Liver (tissue), 8 donors: ENCODE measurements at regions not wholly inside any gene's neighbourhood (a gene's known extent, or its start where the extent isn't known, plus 50 kb on each side); places are given as distances from the start of the nearest gene placed in this dataset.

ENCODE experiments used
- DNase-seq: peaks from one replicate; pipeline ENCODE4 v3.0.0-alpha.2; 2017; ENCODE audit warnings: low spot score
- H3K27ac ChIP-seq, 2 donors: one replicate each; pipeline ENCODE4 v1.7.0; 2013; ENCODE audit warnings: inconsistent platforms in 2 of 2, low read length in 2 of 2, control low read depth in 1 of 2, low read depth in 1 of 2, mild to moderate bottlenecking in 1 of 2
- H3K27me3 ChIP-seq, 4 donors: one replicate each; pipeline versions ENCODE4 v1.6.1 to v1.7.0; 2013; ENCODE audit warnings: low read length in 3 of 4, inconsistent platforms in 1 of 4, mild to moderate bottlenecking in 1 of 4, moderate library complexity in 1 of 4; ENCODE audit not compliant: control insufficient read depth in 4 of 4, insufficient read depth in 4 of 4
- H3K36me3 ChIP-seq, 4 donors: one replicate each; pipeline versions ENCODE4 v1.6.1 to v1.7.0; 2013; ENCODE audit warnings: low read length in 3 of 4, mild to moderate bottlenecking in 3 of 4, low read depth in 1 of 4, moderate library complexity in 1 of 4; ENCODE audit not compliant: control insufficient read depth in 4 of 4, insufficient read depth in 3 of 4
- H3K4me1 ChIP-seq, 4 donors: one replicate each; pipeline versions ENCODE4 v1.6.1 to v1.7.0; 2013; ENCODE audit warnings: low read length in 3 of 4, mild to moderate bottlenecking in 3 of 4, moderate library complexity in 1 of 4; ENCODE audit not compliant: control insufficient read depth in 4 of 4, insufficient read depth in 4 of 4
- H3K4me3 ChIP-seq, 3 donors: one replicate each; pipeline versions ENCODE4 v1.6.1 to v1.7.0; 2013; ENCODE audit warnings: low read length in 3 of 3, control low read depth in 1 of 3, low read depth in 1 of 3, mild to moderate bottlenecking in 1 of 3
- H3K9ac ChIP-seq, 2 donors: one replicate each; pipeline ENCODE4 v1.7.0; 2013; ENCODE audit warnings: low read length in 2 of 2, mild to moderate bottlenecking in 2 of 2, moderate library complexity in 2 of 2, control low read depth in 1 of 2, low read depth in 1 of 2
- H3K9me3 ChIP-seq, 4 donors: one replicate each; pipeline versions ENCODE4 v1.6.1 to v1.7.0; 2013; ENCODE audit warnings: low read length in 3 of 4; ENCODE audit not compliant: control insufficient read depth in 4 of 4
- EGR1 ChIP-seq, 2 donors: IDR thresholded peaks; 2 replicates each; pipeline ENCODE4 v1.6.1; 2016 to 2018; ENCODE audit warnings: antibody characterized with exemption in 2 of 2, low read depth in 2 of 2
- FOXA1 ChIP-seq: IDR thresholded peaks from 2 replicates; pipeline ENCODE4 v1.6.1; 2016; ENCODE audit warnings: antibody characterized with exemption
- FOXA2 ChIP-seq: IDR thresholded peaks from 2 replicates; pipeline ENCODE4 v1.6.1; 2016; ENCODE audit warnings: antibody characterized with exemption
- GABPA ChIP-seq, 2 donors: IDR thresholded peaks in 1 of 2; conservative IDR thresholded peaks in 1 of 2; 2 replicates each; pipeline ENCODE4 v1.6.1; 2016; ENCODE audit warnings: antibody characterized with exemption in 2 of 2, mild to moderate bottlenecking in 1 of 2, moderate library complexity in 1 of 2
- HNF4A ChIP-seq, 2 donors: conservative IDR thresholded peaks; 2 replicates each; pipeline ENCODE4 v1.6.1; 2016; ENCODE audit warnings: antibody characterized with exemption in 2 of 2, mild to moderate bottlenecking in 2 of 2
- HNF4G ChIP-seq: IDR thresholded peaks from 2 replicates; pipeline ENCODE4 v1.6.1; 2016; ENCODE audit warnings: antibody characterized with exemption
- JUND ChIP-seq, 2 donors: IDR thresholded peaks; 2 replicates each; pipeline ENCODE4 v1.6.1; 2016; ENCODE audit warnings: antibody characterized with exemption in 2 of 2
- NR2F2 ChIP-seq: IDR thresholded peaks from 2 replicates; pipeline ENCODE4 v1.6.1; 2016; ENCODE audit warnings: antibody characterized with exemption
- RAD21 ChIP-seq, 2 donors: IDR thresholded peaks; 2 replicates each; pipeline ENCODE4 v1.6.1; 2016; ENCODE audit warnings: antibody characterized with exemption in 2 of 2, mild to moderate bottlenecking in 2 of 2
- RXRA ChIP-seq, 2 donors: IDR thresholded peaks; 2 replicates each; pipeline ENCODE4 v1.6.1; 2017 to 2018; ENCODE audit warnings: antibody characterized with exemption in 2 of 2, mild to moderate bottlenecking in 1 of 2
- TAF1 ChIP-seq: conservative IDR thresholded peaks from 2 replicates; pipeline ENCODE4 v1.6.1; 2016; ENCODE audit warnings: antibody characterized with exemption, mild to moderate bottlenecking
- YY1 ChIP-seq: IDR thresholded peaks from 2 replicates; pipeline ENCODE4 v1.6.1; 2016; ENCODE audit warnings: antibody characterized with exemption, mild to moderate bottlenecking
- WGBS: extraction: QIAGEN DNeasy Blood & Tissue Kit; methylation state at CpG from one replicate; pipeline ENCODE4 v1.1.7; 2013; 5-methylcytosine and 5-hydroxymethylcytosine counted together
- TF ChIP-seq, protein P1 (sequence below): IDR thresholded peaks from 2 replicates; pipeline ENCODE4 v1.6.1; 2016; ENCODE audit warnings: antibody characterized with exemption
- TF ChIP-seq, protein P2 (sequence below): IDR thresholded peaks from 2 replicates; pipeline ENCODE4 v1.6.1; 2016; ENCODE audit warnings: antibody characterized with exemption, mild to moderate bottlenecking
- TF ChIP-seq, protein P3 (sequence below): IDR thresholded peaks from 2 replicates; pipeline ENCODE4 v1.6.1; 2016; ENCODE audit warnings: antibody characterized with exemption
- TF ChIP-seq, protein P4 (sequence below): fragments of 150-350 bp; IDR thresholded peaks from 2 replicates; pipeline ENCODE4 v1.5.1; 2017; ENCODE audit warnings: improper control_type of control experiment, low read depth, low read length; ENCODE audit not compliant: missing input control
- donor health status: healthy.
- donor health status: healthy.
- donor health status: healthy.
- donor health status: healthy.
- donor health status: healthy.

DNA sequence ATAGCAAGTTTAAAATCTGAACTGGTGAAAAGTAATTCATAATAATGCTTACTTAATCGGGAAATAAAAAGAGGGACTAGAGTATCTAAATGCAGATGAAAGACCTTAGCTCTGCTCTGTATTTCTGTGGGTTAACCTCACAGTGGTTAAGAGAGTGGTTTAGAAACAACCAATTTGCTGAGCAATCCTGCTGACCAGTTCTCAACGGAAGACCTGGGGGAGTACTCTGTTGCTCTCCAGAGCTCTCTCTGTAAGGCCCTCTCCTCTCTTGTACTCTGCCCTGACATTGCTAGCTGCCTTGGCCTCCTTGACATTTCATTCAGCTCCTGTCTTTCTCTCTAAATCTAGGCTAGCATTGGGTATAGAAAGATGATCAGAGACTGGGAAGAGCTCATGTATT, 1186.6 kb upstream of the SEMA6A start:
- Histone ChIP-seq H3K27me3 (no peaks in the 10 kb centered on the region), H3K4me3 (no peak overlapping the region), H3K9me3 (no peaks in the 10 kb centered on the region), H3K4me1 (no peaks in the 10 kb centered on the region), H3K27ac (no peak overlapping the region), H3K9ac (no peak overlapping the region), H3K36me3 (no peaks in the 10 kb centered on the region)
- DNase-seq = no peak
- TF ChIP-seq GABPA (IDR thresholded peaks at IDR 0.05 in 1 of 2, conservative IDR thresholded peaks at IDR 0.05 in 1 of 2) (no peak), YY1 (no peak)
- TF ChIP-seq, protein P1, sequence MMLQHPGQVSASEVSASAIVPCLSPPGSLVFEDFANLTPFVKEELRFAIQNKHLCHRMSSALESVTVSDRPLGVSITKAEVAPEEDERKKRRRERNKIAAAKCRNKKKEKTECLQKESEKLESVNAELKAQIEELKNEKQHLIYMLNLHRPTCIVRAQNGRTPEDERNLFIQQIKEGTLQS = no peak
- WGBS = 52% methylated on average over 2 of the region's 2 CpGs

DNA sequence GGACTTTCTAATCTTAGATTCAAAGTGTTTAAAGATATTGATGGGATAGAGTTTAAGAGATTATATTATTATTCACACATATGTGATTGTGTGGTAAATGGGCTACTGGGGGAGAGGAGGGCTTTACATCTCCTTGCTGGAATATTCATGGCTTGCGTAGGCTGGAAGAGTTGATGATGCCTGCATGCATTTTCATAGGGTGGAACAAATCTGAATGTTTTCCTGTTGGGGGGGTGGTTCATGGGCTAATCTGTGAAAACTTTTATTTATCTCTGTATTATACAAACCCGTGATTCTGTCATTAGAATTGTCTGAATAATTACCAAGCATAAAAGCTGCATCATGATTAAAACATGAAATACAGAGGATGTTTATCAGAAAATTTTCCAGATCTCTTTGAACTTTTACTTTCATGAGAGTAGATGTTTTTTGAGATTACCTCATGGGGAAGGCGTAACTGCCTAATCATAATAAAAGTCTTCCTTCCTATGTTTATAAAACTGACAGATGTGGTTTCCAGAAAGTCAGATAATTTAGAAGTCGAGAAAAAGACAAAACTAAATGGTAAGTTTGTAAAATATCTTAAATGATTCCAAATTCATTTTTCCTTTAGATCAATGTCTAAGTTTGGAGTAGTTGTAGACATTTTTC, 1185.4 kb upstream of the SEMA6A start:
- H3K9ac ChIP-seq = no peak overlapping the region
- no peaks in the 10 kb centered on the region for H3K36me3 ChIP-seq
- 62% methylated on average over 4 of the region's 4 CpGs for WGBS
- no peak overlapping the region for H3K27ac ChIP-seq
- no peaks in the 10 kb centered on the region for H3K4me1 ChIP-seq
- H3K27me3 ChIP-seq = no peaks in the 10 kb centered on the region
- no peak overlapping the region for H3K4me3 ChIP-seq
- DNase-seq = no peak
- no peak for TF ChIP-seq NR2F2
- TF ChIP-seq, protein P1 = no peak
- no peaks in the 10 kb centered on the region for H3K9me3 ChIP-seq

DNA sequence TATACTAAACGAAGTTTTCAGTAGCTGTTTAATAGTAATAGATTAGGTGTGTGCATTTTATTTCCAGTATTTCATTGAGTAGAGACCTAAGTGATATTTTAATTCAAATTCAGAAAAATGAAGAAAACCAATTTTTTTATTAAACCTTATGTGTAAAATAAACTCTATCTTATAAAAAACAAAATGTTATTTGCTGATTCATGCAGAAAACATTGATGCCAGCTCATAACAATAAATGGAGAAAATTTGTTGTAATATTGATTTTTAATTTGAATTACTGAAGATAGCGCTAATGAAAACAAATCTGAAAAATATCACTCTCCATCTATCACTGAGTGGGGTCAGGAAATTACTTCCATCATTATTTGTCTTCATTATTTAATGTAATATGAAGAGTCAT, 1177.8 kb upstream of the SEMA6A start:
- Histone ChIP-seq H3K27me3 (peaks cover 0 to 2% (median 0%) of the 10 kb centered on the region in 4 donors), H3K9me3 (no peaks in the 10 kb centered on the region), H3K9ac (no peak overlapping the region), H3K4me3 (no peak overlapping the region), H3K4me1 (no peaks in the 10 kb centered on the region), H3K36me3 (no peaks in the 10 kb centered on the region), H3K27ac (no peak overlapping the region)
- WGBS = 66% methylated on average over 2 of the region's 2 CpGs
- no peak for TF ChIP-seq FOXA1
- TF ChIP-seq, protein P2, sequence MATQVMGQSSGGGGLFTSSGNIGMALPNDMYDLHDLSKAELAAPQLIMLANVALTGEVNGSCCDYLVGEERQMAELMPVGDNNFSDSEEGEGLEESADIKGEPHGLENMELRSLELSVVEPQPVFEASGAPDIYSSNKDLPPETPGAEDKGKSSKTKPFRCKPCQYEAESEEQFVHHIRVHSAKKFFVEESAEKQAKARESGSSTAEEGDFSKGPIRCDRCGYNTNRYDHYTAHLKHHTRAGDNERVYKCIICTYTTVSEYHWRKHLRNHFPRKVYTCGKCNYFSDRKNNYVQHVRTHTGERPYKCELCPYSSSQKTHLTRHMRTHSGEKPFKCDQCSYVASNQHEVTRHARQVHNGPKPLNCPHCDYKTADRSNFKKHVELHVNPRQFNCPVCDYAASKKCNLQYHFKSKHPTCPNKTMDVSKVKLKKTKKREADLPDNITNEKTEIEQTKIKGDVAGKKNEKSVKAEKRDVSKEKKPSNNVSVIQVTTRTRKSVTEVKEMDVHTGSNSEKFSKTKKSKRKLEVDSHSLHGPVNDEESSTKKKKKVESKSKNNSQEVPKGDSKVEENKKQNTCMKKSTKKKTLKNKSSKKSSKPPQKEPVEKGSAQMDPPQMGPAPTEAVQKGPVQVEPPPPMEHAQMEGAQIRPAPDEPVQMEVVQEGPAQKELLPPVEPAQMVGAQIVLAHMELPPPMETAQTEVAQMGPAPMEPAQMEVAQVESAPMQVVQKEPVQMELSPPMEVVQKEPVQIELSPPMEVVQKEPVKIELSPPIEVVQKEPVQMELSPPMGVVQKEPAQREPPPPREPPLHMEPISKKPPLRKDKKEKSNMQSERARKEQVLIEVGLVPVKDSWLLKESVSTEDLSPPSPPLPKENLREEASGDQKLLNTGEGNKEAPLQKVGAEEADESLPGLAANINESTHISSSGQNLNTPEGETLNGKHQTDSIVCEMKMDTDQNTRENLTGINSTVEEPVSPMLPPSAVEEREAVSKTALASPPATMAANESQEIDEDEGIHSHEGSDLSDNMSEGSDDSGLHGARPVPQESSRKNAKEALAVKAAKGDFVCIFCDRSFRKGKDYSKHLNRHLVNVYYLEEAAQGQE = no peak
- TF ChIP-seq JUND (IDR thresholded peaks at IDR 0.05) = no peak
- no peak for TF ChIP-seq RAD21 (IDR thresholded peaks at IDR 0.05)
- TF ChIP-seq RXRA (IDR thresholded peaks at IDR 0.05) = no peak
- no peak for TF ChIP-seq TAF1
- TF ChIP-seq, protein P1 = no peak
- no peak for TF ChIP-seq FOXA2
- no peak for TF ChIP-seq EGR1 (IDR thresholded peaks at IDR 0.05; ENCODE audit: low read depth in 2 of 2)
- TF ChIP-seq NR2F2 = no peak
- no peak for TF ChIP-seq YY1
- TF ChIP-seq HNF4G = no peak
- TF ChIP-seq GABPA (IDR thresholded peaks at IDR 0.05 in 1 of 2, conservative IDR thresholded peaks at IDR 0.05 in 1 of 2) = no peak
- no peak for TF ChIP-seq HNF4A (conservative IDR thresholded peaks at IDR 0.05)
- TF ChIP-seq, protein P3, sequence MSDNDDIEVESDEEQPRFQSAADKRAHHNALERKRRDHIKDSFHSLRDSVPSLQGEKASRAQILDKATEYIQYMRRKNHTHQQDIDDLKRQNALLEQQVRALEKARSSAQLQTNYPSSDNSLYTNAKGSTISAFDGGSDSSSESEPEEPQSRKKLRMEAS = no peak
- TF ChIP-seq, protein P4, sequence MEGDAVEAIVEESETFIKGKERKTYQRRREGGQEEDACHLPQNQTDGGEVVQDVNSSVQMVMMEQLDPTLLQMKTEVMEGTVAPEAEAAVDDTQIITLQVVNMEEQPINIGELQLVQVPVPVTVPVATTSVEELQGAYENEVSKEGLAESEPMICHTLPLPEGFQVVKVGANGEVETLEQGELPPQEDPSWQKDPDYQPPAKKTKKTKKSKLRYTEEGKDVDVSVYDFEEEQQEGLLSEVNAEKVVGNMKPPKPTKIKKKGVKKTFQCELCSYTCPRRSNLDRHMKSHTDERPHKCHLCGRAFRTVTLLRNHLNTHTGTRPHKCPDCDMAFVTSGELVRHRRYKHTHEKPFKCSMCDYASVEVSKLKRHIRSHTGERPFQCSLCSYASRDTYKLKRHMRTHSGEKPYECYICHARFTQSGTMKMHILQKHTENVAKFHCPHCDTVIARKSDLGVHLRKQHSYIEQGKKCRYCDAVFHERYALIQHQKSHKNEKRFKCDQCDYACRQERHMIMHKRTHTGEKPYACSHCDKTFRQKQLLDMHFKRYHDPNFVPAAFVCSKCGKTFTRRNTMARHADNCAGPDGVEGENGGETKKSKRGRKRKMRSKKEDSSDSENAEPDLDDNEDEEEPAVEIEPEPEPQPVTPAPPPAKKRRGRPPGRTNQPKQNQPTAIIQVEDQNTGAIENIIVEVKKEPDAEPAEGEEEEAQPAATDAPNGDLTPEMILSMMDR = no peak
- DNase-seq = no peak
